Left ventricle myocardium inferior (tissue), 1 donor: ENCODE measurements at regions not wholly inside any gene's neighbourhood (a gene's known extent, or its start where the extent isn't known, plus 50 kb on each side); places are given as distances from the start of the nearest gene placed in this dataset.

Source experiments
- DNase-seq: peaks from one replicate; pipeline ENCODE4 v3.0.0-alpha.2; 2020
- H3K27ac ChIP-seq: fragments of 200-600 bp; replicated peaks from 2 replicates; pipeline ENCODE4 v1.8.0; 2021
- H3K27me3 ChIP-seq: fragments of 200-600 bp; 2 replicates; pipeline ENCODE4 v1.8.0; 2021; ENCODE audit warnings: low read depth
- H3K36me3 ChIP-seq: fragments of 200-600 bp; 2 replicates; pipeline ENCODE4 v1.8.0; 2021
- H3K4me1 ChIP-seq: fragments of 200-600 bp; 2 replicates; pipeline ENCODE4 v1.8.0; 2021
- H3K4me3 ChIP-seq: fragments of 200-600 bp; 2 replicates; pipeline ENCODE4 v1.8.0; 2021; ENCODE audit warnings: mild to moderate bottlenecking, moderate library complexity
- H3K9me3 ChIP-seq: fragments of 200-600 bp; replicated peaks from 2 replicates; pipeline ENCODE4 v1.8.0; 2021
- CTCF ChIP-seq: fragments of 200-600 bp; IDR thresholded peaks from 2 replicates; pipeline ENCODE4 v1.8.0; 2021; ENCODE audit warnings: antibody characterized with exemption, mild to moderate bottlenecking, borderline replicate concordance
- intact Hi-C: fragments of 100-400 bp; cut with micrococcal nuclease; formaldehyde crosslinking; loops from one replicate; pipeline ENCODE4 v1.11.0; 2022
- donor health status: DM: no; HTN: yes; CAD: no; lungs with severe emphysema.

- no peak overlapping the region for H3K4me3 ChIP-seq
- no peaks in the 10 kb centered on the region for H3K9me3 ChIP-seq
- TF ChIP-seq CTCF: no peak
- H3K36me3 ChIP-seq: no peaks in the 10 kb centered on the region
- no peak overlapping the region for H3K27ac ChIP-seq
- no peak for DNase-seq
- no peaks in the 10 kb centered on the region for H3K4me1 ChIP-seq
- intact Hi-C loops: no loop called here
- H3K27me3 ChIP-seq: peaks cover 68% of the 10 kb centered on the region
Measured at GRCh38 chr11:116420030-116420429, 352.8 kb downstream of the BUD13 start.

GRCh38 chr11:116418388-116419041 is 354.3 kb downstream of the BUD13 start:
- intact Hi-C loops: no loop called here
- H3K4me1 ChIP-seq: no peaks in the 10 kb centered on the region
- H3K36me3 ChIP-seq: no peaks in the 10 kb centered on the region
- no peak for DNase-seq
- no peak overlapping the region for H3K27ac ChIP-seq
- no peak for TF ChIP-seq CTCF
- H3K4me3 ChIP-seq: no peak overlapping the region
- H3K9me3 ChIP-seq: no peaks in the 10 kb centered on the region
- H3K27me3 ChIP-seq: peaks cover 62% of the 10 kb centered on the region

GRCh38 chr11:116416852-116417251 is 355.9 kb downstream of the BUD13 start:
- H3K36me3 ChIP-seq: no peaks in the 10 kb centered on the region
- H3K4me3 ChIP-seq: no peak overlapping the region
- H3K4me1 ChIP-seq: no peaks in the 10 kb centered on the region
- no peak for DNase-seq
- no peak for TF ChIP-seq CTCF
- no peak overlapping the region for H3K27ac ChIP-seq
- intact Hi-C loops: no loop called here
- H3K27me3 ChIP-seq: peaks cover 52% of the 10 kb centered on the region
- H3K9me3 ChIP-seq: no peaks in the 10 kb centered on the region

GRCh38 chr11:116415095-116415494 is 357.7 kb downstream of the BUD13 start:
- TF ChIP-seq CTCF: no peak
- Histone ChIP-seq H3K27me3 (peaks cover 49% of the 10 kb centered on the region), H3K9me3 (no peaks in the 10 kb centered on the region), H3K27ac (no peak overlapping the region), H3K4me3 (no peak overlapping the region), H3K4me1 (no peaks in the 10 kb centered on the region), H3K36me3 (no peaks in the 10 kb centered on the region)
- no peak for DNase-seq
- intact Hi-C loops: no loop called here

- Histone ChIP-seq H3K27ac (no peak overlapping the region), H3K4me3 (no peak overlapping the region), H3K27me3 (peaks cover 49% of the 10 kb centered on the region), H3K36me3 (no peaks in the 10 kb centered on the region), H3K9me3 (no peaks in the 10 kb centered on the region), H3K4me1 (no peaks in the 10 kb centered on the region)
- no peak for DNase-seq
- TF ChIP-seq CTCF: no peak
- intact Hi-C loops: no loop called here
Measured at GRCh38 chr11:116414357-116414880, 358.4 kb downstream of the BUD13 start.
